ENCODE measurements at regions not wholly inside any gene's neighbourhood (a gene's known extent, or its start where the extent isn't known, plus 50 kb on each side); places are given as distances from the start of the nearest gene placed in this dataset.

GRCh38 chr4:18858229-18858922 is 836.8 kb upstream of the LCORL start:
- TF ChIP-seq CTCF (IDR thresholded peaks at IDR 0.05) = no peak
- TF ChIP-seq POLR2AphosphoS5 (IDR thresholded peaks at IDR 0.05) = no peak
- no peak for TF ChIP-seq POLR2A (IDR thresholded peaks at IDR 0.05)
